Activated naive CD4-positive, alpha-beta T cell treated with anti-CD3 and anti-CD28 coated beads, Interleukin-2, amount 50 U/mL, for 72 hours (primary cell): ENCODE measurements at regions not wholly inside any gene's neighbourhood (a gene's known extent, or its start where the extent isn't known, plus 50 kb on each side); places are given as distances from the start of the nearest gene placed in this dataset.

Source experiments
- ATAC-seq, 2 donors: fragments of 150-1000 bp; cut with Tn5 transposase; 2 replicates each; pipeline ENCODE4 v1.10.0; 2021; ENCODE audit warnings: mild to moderate bottlenecking in 2 of 2, moderate library complexity in 2 of 2
- DNase-seq, 2 donors: peaks; one replicate each; pipeline ENCODE4 v3.0.0; 2021 to 2022; ENCODE audit warnings: low spot score in 2 of 2
- H3K27ac Mint-ChIP-seq, 2 donors: one replicate each; pipeline ENCODE4 v1.8.0; 2022; ENCODE audit warnings: mild to moderate bottlenecking in 2 of 2, mixed read lengths in 2 of 2
- H3K36me3 Mint-ChIP-seq, 2 donors: one replicate each; pipeline ENCODE4 v1.8.0; 2022; ENCODE audit warnings: mixed read lengths in 2 of 2
- H3K9me3 Mint-ChIP-seq, 2 donors: one replicate each; pipeline ENCODE4 v1.8.0; 2022; ENCODE audit warnings: mixed read lengths in 2 of 2

GRCh38 chr4:182143822-182144625 lies 99.2 kb upstream of the TENM3 start:
- Mint-ChIP-seq H3K36me3 (peaks cover 4 to 37% of the 10 kb centered on the region in 2 donors), H3K9me3 (no peaks in the 10 kb centered on the region), H3K27ac (no peak overlapping the region)
- ATAC-seq (peak in 1 of 2 donors; percentile 52), DNase-seq (peak in 1 of 2 donors; percentile 16)

GRCh38 chr4:182144626-182145333 lies 98.4 kb upstream of the TENM3 start:
- Mint-ChIP-seq H3K9me3 (no peaks in the 10 kb centered on the region), H3K27ac (peak overlapping the region in 1 of 2 donors; percentile 22), H3K36me3 (peaks cover 4 to 36% of the 10 kb centered on the region in 2 donors)
- ATAC-seq (peak in 1 of 2 donors; percentile 42), DNase-seq (no peak)

- H3K27ac Mint-ChIP-seq: peak overlapping the region in 1 of 2 donors; percentile 22
- DNase-seq (no peak), ATAC-seq (no peak)
- no peaks in the 10 kb centered on the region for H3K9me3 Mint-ChIP-seq
- H3K36me3 Mint-ChIP-seq: peaks cover 4 to 32% of the 10 kb centered on the region in 2 donors
These were observed 97.8 kb upstream of the TENM3 start for GRCh38 chr4:182145334-182145905.

DNA sequence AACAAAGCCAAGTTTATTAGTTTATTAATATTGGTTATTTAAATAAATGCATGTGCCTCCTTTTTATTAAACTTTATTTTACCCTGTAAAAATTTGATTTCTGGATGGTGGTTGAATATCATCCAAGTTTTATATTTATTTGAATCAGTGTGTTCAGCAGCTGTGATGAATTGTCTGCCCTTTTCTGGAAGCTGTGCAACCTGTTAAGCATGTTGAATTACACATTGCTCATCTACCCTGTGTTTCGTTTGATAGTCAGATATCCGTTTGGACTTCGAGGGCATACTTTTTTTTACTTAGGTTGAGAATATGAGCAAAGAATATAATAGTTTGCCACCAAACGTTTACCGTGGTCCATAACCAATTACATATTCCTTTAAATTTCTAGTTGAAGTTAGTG lies 95.8 kb upstream of the TENM3 start:
- peaks cover 4 to 21% of the 10 kb centered on the region in 2 donors for H3K36me3 Mint-ChIP-seq
- DNase-seq (no peak), ATAC-seq (no peak)
- no peak overlapping the region for H3K27ac Mint-ChIP-seq
- H3K9me3 Mint-ChIP-seq: no peaks in the 10 kb centered on the region

DNA sequence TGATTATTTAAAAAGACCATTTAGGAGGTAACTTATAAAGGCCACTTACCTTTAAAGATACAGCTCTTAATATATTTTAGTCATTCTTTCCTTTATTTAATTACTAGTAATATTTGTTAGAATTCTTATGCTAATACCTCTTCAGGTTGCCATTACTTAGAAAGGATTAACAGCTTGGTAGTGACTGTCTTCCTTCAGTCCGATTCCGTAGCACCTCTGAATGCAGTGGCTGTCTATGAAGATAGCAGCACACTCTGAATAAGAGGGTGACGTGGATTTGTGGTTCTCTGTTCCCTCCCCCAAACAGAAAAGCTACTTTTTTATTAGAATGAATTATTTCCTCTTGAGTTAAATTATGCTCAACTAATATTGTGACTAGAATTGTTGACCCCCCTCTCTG lies 92.6 kb upstream of the TENM3 start:
- peaks cover 0 to 1% of the 10 kb centered on the region in 2 donors for H3K36me3 Mint-ChIP-seq
- ATAC-seq: no peak
- DNase-seq: no peak
- no peak overlapping the region for H3K27ac Mint-ChIP-seq
- H3K9me3 Mint-ChIP-seq: no peaks in the 10 kb centered on the region

DNA sequence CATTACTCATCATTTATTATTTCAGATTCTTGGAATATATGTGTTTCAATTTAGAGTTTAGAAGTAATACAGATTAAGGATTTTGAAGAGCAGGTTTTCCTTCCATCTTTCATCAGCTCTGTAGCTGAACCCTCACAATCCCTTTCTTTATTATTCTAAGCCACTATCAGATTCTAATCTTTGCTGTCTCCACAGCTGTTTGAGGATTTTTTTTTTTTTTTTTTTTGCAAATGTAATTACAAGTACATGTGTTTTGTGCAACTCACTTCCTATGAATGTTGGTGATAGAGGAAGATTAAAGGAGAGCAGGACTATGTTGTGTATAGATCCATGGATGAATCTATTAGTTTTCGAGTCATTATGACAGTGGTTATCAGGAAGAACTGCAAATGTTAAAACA lies 87.4 kb upstream of the TENM3 start:
- DNase-seq: no peak
- H3K36me3 Mint-ChIP-seq: no peaks in the 10 kb centered on the region
- no peak overlapping the region for H3K27ac Mint-ChIP-seq
- H3K9me3 Mint-ChIP-seq: peaks cover 0 to 8% of the 10 kb centered on the region in 2 donors
- ATAC-seq: no peak

- no peak for ATAC-seq
- no peak for DNase-seq
- Mint-ChIP-seq H3K36me3 (no peaks in the 10 kb centered on the region), H3K27ac (no peak overlapping the region), H3K9me3 (peaks cover 5 to 12% of the 10 kb centered on the region in 2 donors)
These were observed 80.0 kb upstream of the TENM3 start for GRCh38 chr4:182163180-182163579.

DNA sequence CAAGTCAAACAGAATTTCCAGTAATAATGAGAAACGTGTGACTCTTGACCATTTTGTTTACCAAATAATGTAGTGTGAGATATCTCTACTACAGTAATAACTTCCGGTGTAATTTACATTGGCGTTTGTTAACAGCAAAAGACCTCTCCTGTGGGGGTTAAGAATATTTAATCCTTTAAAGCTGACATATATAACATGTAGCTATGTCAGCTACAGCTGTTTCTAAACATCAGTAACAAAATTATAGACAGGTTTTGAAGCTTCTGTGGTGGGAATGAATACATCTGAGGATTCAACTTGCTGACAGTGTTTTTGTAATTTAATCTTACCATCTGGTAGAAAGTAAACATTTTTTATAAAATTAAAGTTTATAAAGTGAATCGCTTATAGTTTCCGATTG lies 73.6 kb upstream of the TENM3 start:
- no peaks in the 10 kb centered on the region for H3K36me3 Mint-ChIP-seq
- H3K9me3 Mint-ChIP-seq: no peaks in the 10 kb centered on the region
- DNase-seq: no peak
- H3K27ac Mint-ChIP-seq: no peak overlapping the region
- no peak for ATAC-seq

DNA sequence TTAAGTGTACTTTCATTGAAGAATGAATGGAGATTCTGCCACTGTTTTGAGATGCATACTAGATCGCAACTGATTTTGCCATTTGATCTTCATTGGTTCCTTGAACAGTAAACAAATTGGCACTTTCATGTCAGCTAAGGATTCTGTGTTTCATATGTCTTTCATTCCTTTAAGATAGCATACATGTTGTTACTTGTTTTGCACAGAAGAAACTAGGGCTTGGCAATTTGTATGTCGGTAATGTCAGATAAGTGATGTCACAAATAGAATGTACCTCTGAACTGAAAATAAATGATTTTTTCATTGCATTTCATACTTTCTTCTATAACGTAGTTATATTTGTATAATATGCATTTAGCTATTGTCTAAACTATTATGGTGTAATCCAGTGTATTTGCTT lies 73.2 kb upstream of the TENM3 start:
- Mint-ChIP-seq H3K9me3 (no peaks in the 10 kb centered on the region), H3K27ac (no peak overlapping the region), H3K36me3 (no peaks in the 10 kb centered on the region)
- DNase-seq: no peak
- ATAC-seq: no peak

- Mint-ChIP-seq H3K36me3 (no peaks in the 10 kb centered on the region), H3K27ac (no peak overlapping the region), H3K9me3 (no peaks in the 10 kb centered on the region)
- DNase-seq (no peak), ATAC-seq (no peak)
These were observed 72.7 kb upstream of the TENM3 start for GRCh38 chr4:182170417-182170935.

DNA sequence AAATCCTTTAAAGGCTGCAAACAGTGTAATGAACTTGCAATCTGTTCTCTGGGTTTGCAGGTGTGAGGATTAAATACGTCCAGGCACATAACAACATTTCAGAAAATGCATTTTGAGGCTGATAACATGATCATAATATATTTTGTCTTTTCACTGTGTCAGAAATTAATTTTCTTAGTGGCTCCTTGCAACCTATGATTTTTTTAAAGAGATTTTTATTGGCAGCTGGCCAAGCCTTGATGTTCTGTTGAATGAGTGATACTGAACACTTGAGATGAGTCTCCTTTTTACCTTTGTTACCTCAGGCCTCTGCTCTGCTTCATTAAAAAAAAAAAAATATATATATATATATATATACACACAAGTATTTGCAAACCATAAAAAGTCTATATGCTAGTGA lies 68.2 kb upstream of the TENM3 start:
- no peak for ATAC-seq
- no peak for DNase-seq
- H3K9me3 Mint-ChIP-seq: no peaks in the 10 kb centered on the region
- no peaks in the 10 kb centered on the region for H3K36me3 Mint-ChIP-seq
- H3K27ac Mint-ChIP-seq: no peak overlapping the region

- H3K27ac Mint-ChIP-seq: no peak overlapping the region
- ATAC-seq: no peak
- DNase-seq: no peak
- H3K36me3 Mint-ChIP-seq: no peaks in the 10 kb centered on the region
- no peaks in the 10 kb centered on the region for H3K9me3 Mint-ChIP-seq
These were observed 67.2 kb upstream of the TENM3 start for GRCh38 chr4:182175788-182176519.

DNA sequence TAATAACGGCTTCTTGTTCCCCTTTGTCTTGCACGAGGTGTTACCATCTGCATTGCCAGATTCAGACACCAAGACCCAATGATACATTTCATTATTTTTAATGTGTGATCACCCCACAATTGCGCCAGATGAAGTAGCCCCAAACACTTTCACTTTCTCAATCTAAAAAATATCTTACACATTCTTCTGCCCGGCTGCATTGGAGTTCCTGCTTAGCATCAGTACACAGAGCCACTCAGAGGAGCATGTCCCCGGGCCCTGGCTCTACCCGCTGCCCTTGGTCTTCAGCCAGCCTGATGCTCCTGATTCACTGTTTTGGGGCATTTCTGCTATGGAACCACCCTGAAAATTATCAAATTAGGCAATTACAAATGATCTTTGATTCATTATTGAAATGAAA lies 66.0 kb upstream of the TENM3 start:
- H3K27ac Mint-ChIP-seq: no peak overlapping the region
- DNase-seq (no peak), ATAC-seq (no peak)
- H3K36me3 Mint-ChIP-seq: no peaks in the 10 kb centered on the region
- no peaks in the 10 kb centered on the region for H3K9me3 Mint-ChIP-seq

DNA sequence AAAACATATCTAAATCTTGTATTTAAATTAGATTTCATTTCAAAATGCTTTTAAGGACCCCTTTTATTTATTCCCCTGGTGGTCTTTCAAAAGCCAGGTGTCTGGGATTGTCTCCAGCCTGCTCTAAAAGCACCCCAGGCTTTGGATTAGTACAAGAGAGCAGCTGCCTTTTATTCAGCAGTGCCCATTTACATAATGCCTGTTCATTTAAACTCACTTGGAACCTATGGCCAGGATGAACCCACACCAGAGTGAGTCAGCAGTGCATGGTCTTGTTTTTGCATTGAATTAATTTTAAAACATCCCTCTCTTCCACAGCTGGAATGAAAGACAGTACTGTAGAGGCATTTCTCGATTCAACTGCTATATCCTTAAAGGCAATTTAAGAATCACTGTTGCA lies 64.1 kb upstream of the TENM3 start:
- Mint-ChIP-seq H3K9me3 (no peaks in the 10 kb centered on the region), H3K36me3 (no peaks in the 10 kb centered on the region), H3K27ac (no peak overlapping the region)
- no peak for DNase-seq
- no peak for ATAC-seq

DNA sequence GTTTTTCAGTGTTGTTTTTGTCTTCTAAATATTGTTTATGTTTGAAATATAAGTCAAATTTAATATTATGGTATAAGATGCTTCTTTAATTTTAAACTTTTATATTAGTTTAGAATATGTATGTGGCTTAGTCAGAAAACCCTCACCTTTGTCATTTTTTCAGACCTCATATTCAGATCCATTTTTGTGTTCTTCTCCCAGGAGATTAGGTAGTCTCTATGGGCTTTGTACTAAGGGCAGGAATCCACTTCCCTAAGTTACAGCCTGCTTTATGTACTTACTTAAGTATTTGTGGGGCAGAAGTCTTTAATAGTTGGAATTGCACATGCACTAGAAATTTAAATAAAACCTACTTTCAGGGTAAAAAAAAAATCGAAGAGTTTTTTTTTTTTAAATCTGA lies 63.5 kb upstream of the TENM3 start:
- ATAC-seq (no peak), DNase-seq (no peak)
- Mint-ChIP-seq H3K36me3 (no peaks in the 10 kb centered on the region), H3K9me3 (no peaks in the 10 kb centered on the region), H3K27ac (no peak overlapping the region)

DNA sequence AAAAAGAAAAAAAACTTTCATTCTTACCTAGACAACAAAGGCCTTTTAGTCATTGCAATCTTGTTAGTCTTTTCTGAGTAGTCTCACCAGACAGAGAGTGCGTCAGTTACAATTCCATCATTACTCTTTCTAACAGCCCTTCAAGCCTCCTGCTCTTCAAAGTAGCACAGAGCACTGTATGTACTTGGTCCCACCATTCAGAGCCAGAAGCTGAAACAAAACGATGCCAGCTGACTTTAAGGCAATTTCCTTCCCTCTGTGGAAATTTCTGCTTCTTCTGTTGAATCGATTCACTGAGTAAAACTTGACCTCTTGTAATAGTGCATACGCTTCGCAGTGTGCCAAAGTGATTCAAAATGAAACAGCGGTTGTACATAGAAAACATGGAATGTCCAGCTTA lies 57.7 kb upstream of the TENM3 start:
- no peak for DNase-seq
- no peak overlapping the region for H3K27ac Mint-ChIP-seq
- no peaks in the 10 kb centered on the region for H3K36me3 Mint-ChIP-seq
- no peak for ATAC-seq
- no peaks in the 10 kb centered on the region for H3K9me3 Mint-ChIP-seq

DNA sequence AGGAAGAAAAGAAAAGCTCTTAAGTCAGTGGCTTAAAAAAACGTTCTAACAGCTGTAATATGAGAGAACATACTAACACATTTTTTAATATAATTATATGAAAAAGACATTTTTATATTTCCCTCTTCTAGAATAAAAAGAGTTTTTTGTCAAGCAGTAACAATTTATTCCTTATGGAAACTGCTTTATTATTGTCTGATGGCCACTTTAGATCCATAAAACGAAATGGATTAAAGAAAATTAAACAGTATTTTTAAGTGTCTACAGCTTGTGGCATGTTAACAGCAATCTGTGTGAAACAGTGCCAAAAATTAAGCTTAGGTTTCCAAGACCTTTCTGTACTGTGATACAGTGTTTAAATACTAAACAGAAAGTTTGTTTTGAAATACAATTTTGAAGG lies 55.5 kb upstream of the TENM3 start:
- DNase-seq (no peak), ATAC-seq (no peak)
- H3K36me3 Mint-ChIP-seq: no peaks in the 10 kb centered on the region
- H3K27ac Mint-ChIP-seq: no peak overlapping the region
- H3K9me3 Mint-ChIP-seq: no peaks in the 10 kb centered on the region
